NT2/D1 (cell line): ENCODE measurements at regions not wholly inside any gene's neighbourhood (a gene's known extent, or its start where the extent isn't known, plus 50 kb on each side); places are given as distances from the start of the nearest gene placed in this dataset.
"Not testable (repeated sequence)": the region's sequence is repeated elsewhere in the genome, so short reads cannot be mapped to it uniquely, and the experiment has no call there.

Experiments used
- DNase-seq: peaks from one replicate; pipeline ENCODE4 v3.0.0-alpha.2; 2011; ENCODE audit warnings: low read depth, low spot score
- H3K27me3 ChIP-seq: 2 replicates; pipeline ENCODE4 v1.6.0; 2011; ENCODE audit warnings: mild to moderate bottlenecking; ENCODE audit not compliant: insufficient read length, insufficient read depth
- H3K36me3 ChIP-seq: 2 replicates; pipeline ENCODE4 v1.6.1; 2011; ENCODE audit warnings: mild to moderate bottlenecking, low read length, mixed read lengths; ENCODE audit not compliant: insufficient read depth, insufficient read length
- H3K4me1 ChIP-seq: 2 replicates; pipeline ENCODE4 v1.5.1; 2011; ENCODE audit not compliant: insufficient read depth, insufficient read length
- H3K4me3 ChIP-seq: 2 replicates; pipeline ENCODE4 v1.5.1; 2011; ENCODE audit warnings: low read depth; ENCODE audit not compliant: insufficient read length
- H3K9ac ChIP-seq: 2 replicates; pipeline ENCODE4 v1.6.0; 2011; ENCODE audit warnings: low read depth; ENCODE audit not compliant: insufficient read length
- H3K9me3 ChIP-seq: 2 replicates; pipeline ENCODE4 v1.5.1; 2011; ENCODE audit warnings: mild to moderate bottlenecking, low read length; ENCODE audit not compliant: insufficient read depth
- SUZ12 ChIP-seq: IDR thresholded peaks from 2 replicates; pipeline ENCODE4 v1.6.1; 2011; ENCODE audit not compliant: insufficient read length, insufficient read depth; ENCODE audit errors: extremely low read depth
- YY1 ChIP-seq: IDR thresholded peaks from 2 replicates; pipeline ENCODE4 v1.6.1; 2011; ENCODE audit not compliant: insufficient read length, insufficient read depth
- ZNF274 ChIP-seq: IDR thresholded peaks from 2 replicates; pipeline ENCODE4 v1.6.1; 2011; ENCODE audit warnings: mild to moderate bottlenecking, low read depth, low read length

- TF ChIP-seq SUZ12 (no peak), ZNF274 (no peak), YY1 (no peak)
- no peaks in the 10 kb centered on the region for H3K9me3 ChIP-seq
- no peak overlapping the region for H3K9ac ChIP-seq
- no peak overlapping the region for H3K4me3 ChIP-seq
- H3K36me3 ChIP-seq, result peaks cover 3% of the 10 kb centered on the region
- H3K27me3 ChIP-seq, result no peaks in the 10 kb centered on the region
- H3K4me1 ChIP-seq, result no peaks in the 10 kb centered on the region
- DNase-seq, result no peak
Measured at GRCh38 chr17:45577571-45578279, 87.2 kb upstream of the PLEKHM1 start.

GRCh38 chr17:45578516-45579455 lies 88.3 kb upstream of the PLEKHM1 start:
- H3K9ac ChIP-seq, result no peak overlapping the region
- H3K36me3 ChIP-seq, result peaks cover 3% of the 10 kb centered on the region
- TF ChIP-seq YY1 (no peak), ZNF274 (no peak), SUZ12 (no peak)
- no peak overlapping the region for H3K4me3 ChIP-seq
- no peaks in the 10 kb centered on the region for H3K4me1 ChIP-seq
- H3K9me3 ChIP-seq, result no peaks in the 10 kb centered on the region
- DNase-seq, result no peak
- H3K27me3 ChIP-seq, result no peaks in the 10 kb centered on the region

- H3K4me3 ChIP-seq, result no peak overlapping the region
- H3K36me3 ChIP-seq, result peaks cover 3% of the 10 kb centered on the region
- TF ChIP-seq ZNF274, result no peak
- no peak for TF ChIP-seq YY1
- no peak for TF ChIP-seq SUZ12
- no peak for DNase-seq
- no peaks in the 10 kb centered on the region for H3K4me1 ChIP-seq
- no peaks in the 10 kb centered on the region for H3K9me3 ChIP-seq
- H3K9ac ChIP-seq, result no peak overlapping the region
- H3K27me3 ChIP-seq, result no peaks in the 10 kb centered on the region
Measured at GRCh38 chr17:45579529-45580495, 89.3 kb upstream of the PLEKHM1 start.

DNA sequence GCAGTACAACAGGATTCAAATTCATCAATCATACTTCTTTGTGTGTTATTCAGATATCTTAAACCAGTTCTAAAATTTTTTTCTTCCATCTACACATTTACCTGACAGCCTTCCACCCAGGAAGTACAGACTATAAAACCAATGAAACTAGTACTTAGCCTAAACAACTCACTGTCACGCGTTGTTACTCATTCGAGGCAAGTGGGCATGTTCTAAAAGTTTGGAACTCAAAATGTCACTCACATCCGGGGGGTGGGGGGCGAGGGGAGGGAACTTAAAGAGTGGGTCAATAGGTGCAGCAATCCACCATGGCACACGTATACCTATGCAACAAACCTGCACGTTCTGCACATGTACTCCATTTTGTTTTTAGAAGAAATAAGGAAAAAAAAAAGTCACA lies 90.4 kb upstream of the PLEKHM1 start:
- peaks cover 3% of the 10 kb centered on the region for H3K36me3 ChIP-seq
- H3K9ac ChIP-seq, result no peak overlapping the region
- TF ChIP-seq SUZ12 (no peak), YY1 (no peak), ZNF274 (no peak)
- no peak for DNase-seq
- H3K27me3 ChIP-seq, result no peaks in the 10 kb centered on the region
- H3K4me1 ChIP-seq, result no peaks in the 10 kb centered on the region
- H3K4me3 ChIP-seq, result no peak overlapping the region
- no peaks in the 10 kb centered on the region for H3K9me3 ChIP-seq

DNA sequence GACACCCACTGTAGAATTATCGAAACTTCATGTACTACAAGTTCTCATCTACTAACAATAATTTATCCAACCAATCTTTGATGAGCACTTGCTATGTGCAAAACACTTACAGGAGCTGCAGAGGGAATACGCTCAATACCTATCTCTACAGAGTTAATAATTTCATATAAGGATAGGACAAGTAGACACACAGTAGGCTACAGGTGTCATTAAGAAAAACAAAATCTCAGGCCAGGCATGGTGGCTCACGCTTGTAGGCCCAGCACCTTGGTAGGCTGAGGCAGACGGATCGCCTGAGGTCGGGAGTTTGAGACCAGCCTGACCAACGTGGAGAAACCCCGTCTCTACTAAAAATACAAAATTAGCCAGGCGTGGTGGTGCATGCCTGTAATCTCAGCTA lies 91.3 kb upstream of the PLEKHM1 start:
- TF ChIP-seq YY1, result no peak
- no peak for TF ChIP-seq ZNF274
- TF ChIP-seq SUZ12, result no peak
- peaks cover 5% of the 10 kb centered on the region for H3K27me3 ChIP-seq
- H3K9ac ChIP-seq, result no peak overlapping the region
- DNase-seq, result no peak
- peaks cover 2% of the 10 kb centered on the region for H3K36me3 ChIP-seq
- H3K4me1 ChIP-seq, result peaks cover 4% of the 10 kb centered on the region
- no peaks in the 10 kb centered on the region for H3K9me3 ChIP-seq
- H3K4me3 ChIP-seq, result no peak overlapping the region

DNA sequence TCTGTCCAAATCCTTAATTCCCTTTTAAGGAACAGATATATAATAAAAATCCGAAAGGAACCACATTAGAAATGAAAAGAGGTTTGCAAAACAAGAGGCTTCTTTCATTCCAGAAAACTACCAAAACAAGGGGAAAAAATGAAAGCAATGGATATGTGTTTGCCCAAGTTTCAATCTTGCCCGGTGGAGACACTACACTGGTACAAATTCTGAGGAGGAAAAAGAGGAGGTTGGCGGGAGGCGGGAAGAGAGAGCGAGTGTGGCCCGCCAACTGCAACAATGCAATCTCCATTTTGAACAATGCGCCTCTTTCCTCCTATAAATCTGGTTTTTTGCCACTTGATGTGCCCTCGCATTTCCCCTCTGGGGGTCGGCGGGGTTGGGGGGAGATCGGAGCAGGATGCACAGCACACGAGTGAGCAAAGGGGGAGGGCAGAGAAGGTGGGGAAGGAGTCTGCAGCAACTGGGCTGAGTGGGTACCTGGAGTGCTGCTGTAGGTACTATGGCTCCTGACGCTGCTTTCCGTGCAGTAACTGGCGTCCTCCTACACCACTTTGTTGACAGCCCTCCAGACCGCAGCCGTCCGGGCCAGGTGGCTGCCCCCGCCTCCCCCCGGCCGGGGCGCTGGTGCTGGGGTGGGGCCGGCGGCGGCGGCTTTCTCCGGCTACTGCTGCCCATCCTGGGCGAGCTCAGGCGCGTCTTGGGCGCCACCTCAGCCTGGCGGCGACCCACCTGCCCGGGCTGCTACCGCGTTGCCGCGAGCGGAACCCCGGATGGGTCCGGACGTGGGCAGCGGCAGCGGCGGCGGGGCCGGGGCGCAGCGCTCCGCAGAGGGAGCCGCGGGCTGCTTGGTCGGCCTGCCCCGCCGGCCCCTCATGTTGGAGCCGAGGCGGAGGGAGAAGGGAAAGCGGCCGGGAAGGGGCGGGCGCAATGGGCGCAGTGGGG lies 93.8 kb upstream of the PLEKHM1 start:
- peak overlapping the region; percentile 93 for H3K4me3 ChIP-seq
- no peak for DNase-seq
- no peak for TF ChIP-seq YY1
- no peak for TF ChIP-seq ZNF274
- no peak for TF ChIP-seq SUZ12

DNA sequence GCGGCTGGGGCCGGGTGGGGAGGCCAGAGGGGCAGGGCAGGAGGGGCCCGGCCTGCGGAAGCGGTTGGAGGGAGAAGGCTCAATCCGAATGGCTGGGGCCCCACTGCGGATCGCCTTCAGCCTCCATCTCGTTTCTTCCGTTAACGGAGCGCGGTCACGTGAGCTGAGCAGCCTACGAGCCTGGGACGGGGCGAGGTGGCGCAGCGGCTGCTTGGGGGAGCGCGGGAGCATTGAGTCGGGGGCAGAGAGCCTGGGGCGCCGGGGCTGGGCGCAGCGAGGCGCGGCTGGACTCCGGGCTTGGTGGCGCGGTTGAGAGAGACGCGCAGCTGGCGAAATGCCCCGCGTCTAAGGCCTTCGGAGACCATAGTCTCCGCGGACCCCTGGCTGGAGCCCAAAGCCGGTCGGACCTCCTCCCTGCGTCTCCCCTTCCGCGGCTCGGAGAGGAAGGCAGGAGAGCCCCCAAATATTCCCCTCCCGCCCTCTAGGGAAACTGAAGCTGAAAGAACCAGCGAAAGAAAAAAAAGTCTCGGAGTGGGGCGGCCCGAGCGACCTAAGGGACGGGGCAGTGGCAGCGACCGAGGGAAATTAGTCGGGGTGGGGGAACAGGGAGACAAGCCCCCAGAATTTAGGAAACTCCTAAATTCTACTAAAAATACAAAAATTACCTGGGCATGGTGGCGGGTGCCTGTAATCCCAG lies 94.7 kb upstream of the PLEKHM1 start:
- not testable (repeated sequence) for H3K9me3 ChIP-seq, DNase-seq, H3K27me3 ChIP-seq, H3K4me1 ChIP-seq, H3K36me3 ChIP-seq
- Histone ChIP-seq H3K9ac (peak overlapping the region; percentile 88), H3K4me3 (peak overlapping the region; percentile 70)

More for the DNA sequence above, 93.8 kb upstream of the PLEKHM1 start:
- Histone ChIP-seq H3K9ac (peak overlapping the region; percentile 99), H3K27me3 (peaks cover 6% of the 10 kb centered on the region), H3K4me1 (peaks cover 4% of the 10 kb centered on the region), H3K9me3 (no peaks in the 10 kb centered on the region), H3K36me3 (no peaks in the 10 kb centered on the region)

- not testable (repeated sequence) for H3K27me3 ChIP-seq, DNase-seq, H3K36me3 ChIP-seq, H3K4me1 ChIP-seq, H3K9me3 ChIP-seq
- Histone ChIP-seq H3K4me3 (peak overlapping the region; percentile 70), H3K9ac (peak overlapping the region; percentile 64)
Measured at GRCh38 chr17:45585794-45586650, 95.5 kb upstream of the PLEKHM1 start.
